ENCODE measurements at regions not wholly inside any gene's neighbourhood (a gene's known extent, or its start where the extent isn't known, plus 50 kb on each side); places are given as distances from the start of the nearest gene placed in this dataset.

GRCh38 chr15:66959875-66960274 is 105.5 kb upstream of the SMAD3 start:
- H3K4me3 ChIP-seq (ENCODE audit: low read depth, low read length) = no peak overlapping the region
- DNase-seq (ENCODE audit: low read depth, low spot score) = no peak
- in situ Hi-C loops (cut with HindIII; ENCODE audit: low sequenced_read_pairs) = no loop called here
- TF ChIP-seq CTCF (IDR thresholded peaks at IDR 0.05; ENCODE audit: low read depth, low read length) = no peak

GRCh38 chr15:66960519-66960918 is 104.9 kb upstream of the SMAD3 start:
- H3K4me3 ChIP-seq (ENCODE audit: low read depth, low read length) = no peak overlapping the region
- in situ Hi-C loops (cut with HindIII; ENCODE audit: low sequenced_read_pairs) = no loop called here
- no peak for DNase-seq (ENCODE audit: low read depth, low spot score)
- TF ChIP-seq CTCF (IDR thresholded peaks at IDR 0.05; ENCODE audit: low read depth, low read length) = no peak

- TF ChIP-seq CTCF (IDR thresholded peaks at IDR 0.05; ENCODE audit: low read depth, low read length) = no peak
- no peak overlapping the region for H3K4me3 ChIP-seq (ENCODE audit: low read depth, low read length)
- DNase-seq (ENCODE audit: low read depth, low spot score) = peak; percentile 19
- in situ Hi-C loops (cut with HindIII; ENCODE audit: low sequenced_read_pairs) = no loop called here
These were observed 104.0 kb upstream of the SMAD3 start for GRCh38 chr15:66961407-66961884.

- no peak for DNase-seq (ENCODE audit: low read depth, low spot score)
- no peak for TF ChIP-seq CTCF (IDR thresholded peaks at IDR 0.05; ENCODE audit: low read depth, low read length)
- in situ Hi-C loops (cut with HindIII; ENCODE audit: low sequenced_read_pairs) = no loop called here
- no peak overlapping the region for H3K4me3 ChIP-seq (ENCODE audit: low read depth, low read length)
These were observed 103.5 kb upstream of the SMAD3 start for GRCh38 chr15:66961901-66962300.

GRCh38 chr15:66962522-66962921 is 102.9 kb upstream of the SMAD3 start:
- TF ChIP-seq CTCF (IDR thresholded peaks at IDR 0.05; ENCODE audit: low read depth, low read length) = no peak
- in situ Hi-C loops (cut with HindIII; ENCODE audit: low sequenced_read_pairs) = no loop called here
- DNase-seq (ENCODE audit: low read depth, low spot score) = no peak
- H3K4me3 ChIP-seq (ENCODE audit: low read depth, low read length) = no peak overlapping the region

- H3K4me3 ChIP-seq (ENCODE audit: low read depth, low read length) = no peak overlapping the region
- DNase-seq (ENCODE audit: low read depth, low spot score) = no peak
- TF ChIP-seq CTCF (IDR thresholded peaks at IDR 0.05; ENCODE audit: low read depth, low read length) = no peak
- in situ Hi-C loops (cut with HindIII; ENCODE audit: low sequenced_read_pairs) = no loop called here
These were observed 102.3 kb upstream of the SMAD3 start for GRCh38 chr15:66963084-66963483.

GRCh38 chr15:66963710-66964109 is 101.7 kb upstream of the SMAD3 start:
- no peak for DNase-seq (ENCODE audit: low read depth, low spot score)
- in situ Hi-C loops (cut with HindIII; ENCODE audit: low sequenced_read_pairs) = no loop called here
- TF ChIP-seq CTCF (IDR thresholded peaks at IDR 0.05; ENCODE audit: low read depth, low read length) = no peak
- no peak overlapping the region for H3K4me3 ChIP-seq (ENCODE audit: low read depth, low read length)

Data from astrocyte of the spinal cord (primary cell).